ENCODE measurements at regions not wholly inside any gene's neighbourhood (a gene's known extent, or its start where the extent isn't known, plus 50 kb on each side); places are given as distances from the start of the nearest gene placed in this dataset.
"Not testable (repeated sequence)": the region's sequence is repeated elsewhere in the genome, so short reads cannot be mapped to it uniquely, and the experiment has no call there.

DNA sequence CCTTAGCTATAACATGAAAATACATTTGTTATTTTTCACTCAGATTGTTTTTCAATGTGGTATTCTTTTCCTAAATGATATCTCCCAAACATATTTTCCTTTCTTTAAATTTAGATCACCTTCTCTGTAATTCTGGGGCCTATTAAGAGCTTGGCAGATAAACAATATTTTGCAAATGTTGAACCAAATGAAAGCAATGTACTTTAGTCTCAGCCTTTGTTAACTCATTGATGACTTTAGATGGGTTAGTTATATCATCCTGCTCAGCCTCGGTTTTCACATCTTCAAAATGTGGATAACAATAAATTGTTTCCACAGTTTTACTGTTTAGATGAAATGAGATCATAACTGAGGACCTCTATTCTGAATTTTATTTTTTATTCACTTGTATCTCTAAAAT, 1205.2 kb downstream of the SUCLG1 start:
- no peak for DNase-seq (ENCODE audit: low read depth)

DNA sequence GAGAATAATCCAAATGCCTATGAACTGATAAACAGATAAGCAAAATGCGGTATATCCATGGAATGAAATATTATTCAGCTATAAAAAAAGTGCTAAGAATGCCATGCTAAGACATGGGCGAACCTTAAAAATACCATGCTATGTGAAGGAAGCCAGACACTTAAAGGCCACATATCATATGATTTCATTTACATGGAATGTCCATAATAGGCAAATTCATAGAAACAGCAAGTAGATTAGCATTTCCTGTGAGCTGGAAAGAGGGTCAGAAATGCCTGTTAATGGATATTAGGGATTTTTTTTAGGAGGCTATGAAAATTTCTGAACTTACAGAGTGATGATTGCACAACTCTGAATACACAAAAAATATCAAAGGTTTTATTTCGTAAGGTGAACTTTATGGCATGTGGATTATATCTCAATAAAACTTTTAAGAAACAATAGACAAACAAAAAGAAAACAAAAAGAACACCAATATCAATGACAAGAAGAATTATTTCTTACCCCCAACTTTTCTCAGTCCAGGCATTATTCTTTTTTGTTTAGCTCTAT, 1207.7 kb downstream of the SUCLG1 start:
- no peak for DNase-seq (ENCODE audit: low read depth)

DNA sequence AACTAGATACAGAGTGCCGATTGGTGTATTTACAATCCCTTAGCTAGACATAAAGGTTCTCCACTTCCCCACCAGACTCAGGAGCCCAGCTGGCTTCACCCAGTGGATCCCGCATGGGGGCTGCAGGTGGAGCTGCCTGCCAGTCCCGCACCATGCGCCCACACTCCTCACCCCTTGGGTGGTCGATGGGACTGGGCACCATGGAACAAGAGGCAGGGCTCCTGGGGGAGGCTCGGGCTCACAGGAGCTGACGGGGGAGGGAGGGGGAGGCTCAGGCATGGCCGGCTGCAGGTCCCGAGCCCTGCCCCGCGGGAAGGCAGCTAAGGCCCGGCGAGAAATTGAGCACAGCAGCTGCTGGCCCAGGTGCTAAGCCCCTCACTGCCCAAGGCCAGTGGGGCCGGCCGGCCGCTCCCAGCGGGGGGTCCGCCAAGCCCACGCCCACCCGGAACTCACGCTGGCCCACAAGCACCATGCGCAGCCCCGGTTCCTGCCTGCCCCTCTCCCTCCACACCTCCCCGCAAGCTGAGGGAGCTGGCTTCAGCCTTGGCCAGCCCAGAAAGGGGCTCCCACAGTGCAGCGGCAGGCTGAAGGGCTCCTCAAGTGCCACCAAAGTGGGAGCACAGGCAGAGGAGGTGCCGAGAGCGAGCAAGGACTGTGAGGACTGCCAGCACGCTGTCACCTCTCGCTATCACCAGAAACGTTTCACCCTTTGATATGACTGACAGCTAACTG, 1213.1 kb downstream of the SUCLG1 start:
- DNase-seq (ENCODE audit: low read depth) = not testable (repeated sequence)

DNA sequence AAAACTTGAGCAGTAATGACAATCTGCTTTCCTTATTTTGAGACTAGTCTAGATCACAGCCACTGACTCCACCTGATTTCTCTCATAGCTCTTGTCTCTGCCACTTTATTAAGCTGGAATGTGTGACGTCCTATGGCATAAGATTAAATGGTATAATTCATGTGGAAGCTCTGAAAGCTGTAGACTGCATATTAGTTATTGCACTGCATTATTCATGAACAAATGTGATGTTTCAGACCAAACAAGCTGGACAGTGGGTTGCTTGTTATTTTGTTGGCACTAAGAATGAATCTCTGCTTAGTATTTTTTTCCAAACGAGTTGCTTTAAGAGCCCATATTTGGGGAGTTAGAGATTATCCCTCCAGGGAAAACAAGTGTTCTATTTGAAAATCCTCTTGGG, 1218.5 kb downstream of the SUCLG1 start:
- DNase-seq (ENCODE audit: low read depth) = no peak

DNA sequence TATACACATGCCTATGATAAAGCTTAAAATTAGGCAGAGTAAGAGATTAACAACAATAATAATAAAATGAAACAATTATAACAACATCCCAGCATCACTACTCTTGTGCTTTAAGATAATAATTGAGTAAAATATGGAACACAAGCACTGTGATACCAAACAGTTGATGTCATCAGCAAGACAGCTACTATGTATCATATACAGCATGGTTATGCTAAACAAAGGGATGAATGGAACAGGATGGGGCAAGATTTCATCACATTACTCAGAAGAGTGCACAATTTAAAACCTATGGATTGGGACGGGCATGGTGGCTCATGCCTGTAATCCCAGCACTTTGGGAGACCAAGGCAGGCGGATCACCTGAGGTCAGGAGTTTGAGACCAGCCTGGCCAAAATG, 1221.0 kb downstream of the SUCLG1 start:
- no peak for DNase-seq (ENCODE audit: low read depth)

DNA sequence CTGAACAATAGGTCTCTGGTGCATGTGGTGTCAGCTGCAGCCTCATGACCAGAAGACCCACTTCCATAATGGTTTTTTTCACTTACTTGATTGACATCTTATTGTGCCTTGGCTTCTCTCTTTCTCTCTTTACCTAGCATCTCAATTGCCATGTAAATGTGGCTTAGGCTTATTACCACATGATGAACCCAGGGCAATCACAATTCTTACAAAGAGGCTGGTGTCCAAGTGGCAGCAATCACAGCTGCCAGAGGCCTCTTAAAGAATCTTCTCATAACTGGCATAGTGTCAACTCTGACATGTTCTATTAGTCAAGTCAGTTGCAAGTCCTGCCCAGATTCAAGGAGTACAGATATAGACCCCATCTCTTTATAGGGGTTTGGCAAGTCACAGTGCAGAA, 1224.8 kb downstream of the SUCLG1 start:
- no peak for DNase-seq (ENCODE audit: low read depth)

DNA sequence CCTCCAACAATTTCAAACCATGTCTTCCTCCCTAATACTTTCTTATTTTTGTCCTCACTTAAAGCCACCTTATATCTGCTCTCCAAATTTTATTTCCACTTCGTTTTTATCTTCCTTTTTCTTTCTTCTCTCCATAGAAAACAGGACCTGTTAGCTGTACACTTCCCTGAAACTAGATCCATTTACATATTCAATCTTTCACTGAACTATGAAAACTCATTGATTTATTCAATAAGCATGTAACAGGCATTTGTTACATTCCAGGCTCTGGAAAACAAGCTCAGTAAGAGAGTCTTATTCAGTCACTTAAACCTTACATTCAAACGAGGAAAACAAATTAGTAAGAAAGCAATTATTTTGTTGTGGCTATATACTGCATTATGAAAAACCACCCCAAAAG, 1225.3 kb downstream of the SUCLG1 start:
- no peak for DNase-seq (ENCODE audit: low read depth)

DNA sequence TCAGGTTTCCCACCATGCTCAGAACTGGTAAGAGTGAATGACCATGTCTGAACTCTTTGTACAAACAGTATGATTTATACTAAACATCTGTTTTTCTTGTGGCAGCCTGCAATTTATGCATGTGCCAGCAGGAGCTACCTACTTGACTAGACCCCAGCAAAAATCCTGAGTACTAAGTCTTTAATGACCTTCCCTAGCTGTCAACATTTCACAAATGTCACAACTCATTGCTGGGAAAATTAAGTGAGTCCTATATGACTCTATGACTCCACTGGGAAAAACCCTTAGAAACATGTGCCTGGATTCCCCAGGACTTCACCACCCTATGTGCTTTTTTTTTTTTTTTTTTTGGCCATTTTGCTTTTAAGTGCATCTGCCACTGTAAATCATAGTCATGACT, 1225.8 kb downstream of the SUCLG1 start:
- no peak for DNase-seq (ENCODE audit: low read depth)

DNA sequence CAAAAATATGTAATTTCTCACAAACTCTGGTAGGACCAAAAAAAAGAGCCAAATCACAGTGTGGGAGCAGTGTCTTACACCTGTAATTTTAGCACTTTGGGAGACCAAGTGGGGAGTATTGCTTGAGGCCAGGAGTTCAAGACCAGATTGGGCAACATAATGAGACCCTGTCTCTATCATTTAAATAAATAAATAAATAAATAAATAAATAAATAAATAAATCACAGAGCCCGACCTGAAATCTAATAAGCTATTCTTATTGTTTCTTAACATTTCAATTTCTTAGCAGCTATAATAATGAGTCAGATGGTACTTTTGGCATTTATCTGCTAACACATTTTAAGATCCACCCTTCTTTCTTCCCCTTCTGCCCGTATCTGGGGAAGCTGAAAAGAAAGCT, 1229.6 kb downstream of the SUCLG1 start:
- DNase-seq (ENCODE audit: low read depth) = no peak

DNA sequence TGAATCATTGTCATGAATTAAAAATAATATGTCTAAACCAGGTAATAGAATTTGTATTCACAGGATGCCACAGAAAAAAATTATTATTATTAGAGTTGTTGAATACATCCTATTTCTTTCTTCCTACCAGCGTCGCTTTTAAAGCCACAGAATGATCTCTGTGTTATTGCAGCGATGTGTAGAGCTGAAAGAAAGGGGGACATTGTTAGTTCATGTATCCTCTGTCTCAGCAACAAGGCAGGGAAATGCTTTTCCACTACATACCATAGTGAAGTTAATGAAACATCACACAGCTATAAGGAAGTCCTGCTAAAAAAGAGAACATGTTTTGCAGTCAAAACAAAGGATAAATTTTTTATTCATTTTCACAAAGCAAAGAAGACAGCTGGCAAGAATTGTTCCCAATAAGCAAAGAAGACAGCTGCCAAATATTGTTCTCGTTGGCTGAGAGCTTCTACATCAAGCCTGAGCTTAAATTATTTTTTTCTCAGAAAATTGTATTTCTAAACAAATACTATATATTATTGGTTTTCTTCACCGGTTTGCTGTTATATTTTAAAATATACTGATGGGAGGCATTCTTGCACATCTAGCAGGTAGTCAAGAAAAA, 1234.4 kb downstream of the SUCLG1 start:
- no peak for DNase-seq (ENCODE audit: low read depth)

DNA sequence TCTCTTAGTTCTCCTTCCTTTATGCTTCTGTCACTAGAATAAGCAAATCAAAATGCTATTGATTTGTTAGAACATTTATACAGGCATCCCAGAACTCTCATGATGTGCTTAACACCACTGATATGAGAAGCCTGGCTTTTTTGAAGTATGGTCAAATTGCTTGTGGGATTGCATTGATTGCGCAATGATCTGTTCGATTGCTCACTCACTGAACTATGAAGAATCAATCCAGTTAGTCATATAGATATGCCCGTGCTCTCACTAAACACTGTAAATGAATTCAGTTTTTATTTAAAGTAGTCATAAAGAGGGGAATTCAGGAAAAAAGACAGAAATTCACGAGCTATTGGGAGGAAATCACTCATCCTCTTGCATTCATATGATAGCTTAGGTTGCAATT, 1237.8 kb downstream of the SUCLG1 start:
- DNase-seq (ENCODE audit: low read depth) = no peak

DNA sequence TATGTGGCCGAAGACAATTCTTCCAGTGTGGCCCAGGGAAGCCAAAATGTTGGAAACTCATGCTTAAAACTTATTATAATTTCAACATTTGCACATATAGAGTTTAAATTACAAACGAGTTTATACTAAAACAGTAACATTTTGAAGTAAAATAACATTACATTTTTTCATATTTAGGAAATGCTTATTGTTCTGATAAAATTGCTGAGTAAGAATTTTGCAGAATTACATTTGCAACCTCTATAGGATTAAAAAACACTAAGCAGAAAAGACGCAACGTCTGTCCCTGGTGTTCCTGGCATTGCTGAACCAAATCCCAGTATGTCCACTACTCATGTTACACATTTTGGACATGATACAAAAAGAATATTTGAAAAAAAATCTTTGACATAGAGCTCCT, 1241.2 kb downstream of the SUCLG1 start:
- no peak for DNase-seq (ENCODE audit: low read depth)

DNA sequence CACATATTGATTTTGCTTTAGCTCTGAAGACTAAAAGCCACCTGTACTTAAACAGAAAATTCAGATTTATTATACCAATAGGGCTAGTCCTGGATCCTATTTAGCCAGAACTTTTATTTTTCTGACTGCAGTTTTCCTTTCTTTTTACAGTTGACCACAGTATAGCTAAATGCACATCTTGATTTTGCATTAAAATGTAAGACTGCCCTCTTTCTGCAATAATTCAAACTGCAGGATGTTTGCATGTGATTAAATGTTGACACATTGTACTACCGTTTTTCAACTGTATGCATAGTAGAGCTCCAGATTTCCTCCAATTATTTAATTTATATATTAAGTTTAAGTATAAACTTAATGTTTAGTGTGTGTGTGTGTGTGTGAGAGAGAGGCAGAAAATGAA, 1262.9 kb downstream of the SUCLG1 start:
- peak; percentile 26 for DNase-seq (ENCODE audit: low read depth)

DNA sequence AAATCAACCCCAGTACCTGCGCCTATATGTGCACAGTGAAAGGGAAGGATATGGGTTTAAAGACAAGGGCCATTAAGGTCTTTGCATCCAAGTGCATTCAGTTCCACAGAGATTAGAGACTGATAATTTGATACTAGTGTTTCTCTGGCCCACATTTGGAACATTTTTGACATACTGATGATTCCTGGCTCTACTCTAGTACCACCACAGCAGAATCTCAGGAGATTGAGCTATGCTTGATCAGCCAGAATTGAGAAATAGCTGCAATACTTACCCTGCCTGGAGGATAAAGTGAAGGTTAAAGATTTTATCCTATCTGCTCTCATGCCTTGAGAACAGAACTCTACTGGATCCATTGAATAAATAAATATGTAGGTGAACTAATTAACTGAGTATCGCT, 1267.8 kb downstream of the SUCLG1 start:
- no peak for DNase-seq (ENCODE audit: low read depth)

DNA sequence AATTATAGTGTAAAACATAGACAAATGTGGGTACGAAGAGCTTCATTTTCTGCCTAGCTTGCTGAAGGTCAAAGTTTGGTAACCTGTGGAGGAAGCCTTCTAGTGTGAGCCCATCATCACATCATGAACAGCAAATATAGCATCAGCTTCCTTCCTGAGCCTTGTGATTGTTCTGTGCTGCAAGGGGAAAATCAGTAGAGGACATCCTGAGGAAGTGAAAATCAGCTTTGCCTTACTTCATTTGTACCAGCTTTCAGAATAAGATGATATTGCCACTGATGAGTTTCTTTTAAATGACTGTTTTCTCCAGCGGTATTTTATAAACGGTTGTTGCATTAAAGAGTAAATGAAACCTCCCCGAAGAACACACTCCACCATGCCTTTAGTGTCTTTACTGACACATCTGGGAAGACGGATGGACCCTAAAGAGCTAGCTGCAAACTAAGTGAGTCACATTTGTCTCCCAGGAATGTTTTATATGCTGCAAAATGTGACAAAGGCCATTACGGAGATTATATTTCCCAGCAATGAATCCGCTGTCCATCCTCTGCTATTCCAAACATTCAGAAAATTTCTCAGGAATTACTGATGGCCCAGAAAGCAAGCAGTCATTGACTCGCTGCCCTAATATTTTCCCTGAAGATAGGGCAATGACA, 1272.8 kb downstream of the SUCLG1 start:
- DNase-seq (ENCODE audit: low read depth) = no peak

DNA sequence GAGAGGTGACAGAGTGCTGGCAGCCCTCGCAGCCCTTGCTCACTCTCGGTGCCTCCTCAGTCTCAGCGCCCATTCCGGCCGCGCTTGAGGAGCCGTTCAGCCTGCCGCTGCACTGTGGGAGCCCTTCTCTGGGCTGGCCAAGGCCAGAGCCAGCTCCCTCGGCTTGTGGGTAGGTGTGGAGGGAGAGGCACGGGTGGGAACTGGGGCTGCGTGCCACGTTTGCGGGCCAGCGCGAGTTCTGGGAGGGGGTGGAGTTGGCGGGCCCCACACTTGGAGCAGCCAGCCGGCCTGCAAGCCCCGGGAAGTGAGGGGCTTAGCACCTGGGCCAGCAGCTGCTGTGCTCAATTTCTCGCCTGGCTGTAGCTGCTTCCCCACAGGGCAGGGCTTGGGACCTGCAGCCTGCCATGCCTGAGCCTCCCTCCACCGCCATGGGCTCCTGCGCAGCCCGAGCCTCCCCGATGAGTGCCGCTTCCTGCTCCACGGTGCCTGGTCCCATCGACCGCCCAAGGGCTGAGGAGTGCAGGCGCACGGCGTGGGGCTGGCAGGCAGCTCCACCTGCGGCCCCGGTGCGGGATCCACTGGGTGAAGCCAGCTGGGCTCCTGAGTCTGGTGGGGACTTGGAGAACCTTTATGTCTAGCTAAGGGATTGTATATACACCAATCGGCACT, 1278.1 kb downstream of the SUCLG1 start:
- DNase-seq (ENCODE audit: low read depth) = not testable (repeated sequence)

DNA sequence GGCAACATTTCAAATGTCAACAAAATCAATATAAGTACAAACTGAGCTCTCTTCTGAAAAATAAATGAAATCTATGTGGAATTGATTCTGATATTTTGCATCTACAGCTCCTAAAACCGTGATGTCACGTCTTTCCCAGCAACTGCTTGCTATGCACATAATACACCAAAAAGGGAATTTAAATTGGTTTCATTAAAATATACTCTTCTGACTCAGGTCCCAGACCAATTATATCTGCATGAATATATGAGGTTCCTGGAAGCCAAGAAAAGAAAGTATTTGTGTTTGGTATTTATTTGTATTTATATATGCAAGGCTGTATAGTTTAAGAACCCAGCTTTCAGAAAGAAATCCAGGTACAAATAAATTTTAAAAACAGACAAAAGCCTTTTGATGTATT, 1282.5 kb downstream of the SUCLG1 start:
- DNase-seq (ENCODE audit: low read depth) = no peak

DNA sequence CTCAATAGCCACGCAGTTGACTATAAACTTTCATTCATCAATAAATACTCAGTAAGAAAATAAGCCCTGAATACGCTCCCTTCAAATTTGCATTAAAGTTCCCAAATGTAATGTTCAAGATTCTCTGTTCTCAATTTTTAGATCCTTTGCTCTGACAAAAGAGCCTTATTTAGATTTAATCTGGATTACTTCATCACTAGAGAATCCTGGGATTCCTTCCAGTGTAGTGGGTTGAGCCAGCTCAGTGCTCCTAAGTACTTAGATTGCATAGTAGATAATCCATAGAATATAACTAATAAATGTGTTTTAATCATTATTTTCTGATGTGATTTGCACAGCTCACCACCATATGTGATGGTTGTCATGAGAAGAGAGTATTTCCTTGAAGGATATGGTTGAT, 1286.2 kb downstream of the SUCLG1 start:
- DNase-seq (ENCODE audit: low read depth) = no peak

DNA sequence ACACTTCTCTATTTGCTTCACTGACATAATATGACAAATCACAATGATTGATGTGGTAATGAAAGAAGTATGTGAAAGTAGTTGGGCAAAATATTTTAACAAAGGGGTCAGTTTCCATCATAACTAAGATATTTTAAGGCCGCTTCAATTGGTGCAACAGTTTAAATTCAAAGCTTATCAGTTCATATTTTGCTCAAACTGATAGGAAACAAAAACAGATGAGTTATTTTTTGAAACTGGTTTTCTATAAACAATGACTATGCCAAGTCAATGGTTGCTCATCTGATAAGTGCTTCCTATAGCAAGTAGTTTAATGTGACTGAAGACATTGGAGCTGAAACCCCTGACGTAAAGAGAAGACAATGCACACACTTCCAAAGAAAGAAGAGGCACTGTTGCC, 1290.7 kb downstream of the SUCLG1 start:
- no peak for DNase-seq (ENCODE audit: low read depth)

DNA sequence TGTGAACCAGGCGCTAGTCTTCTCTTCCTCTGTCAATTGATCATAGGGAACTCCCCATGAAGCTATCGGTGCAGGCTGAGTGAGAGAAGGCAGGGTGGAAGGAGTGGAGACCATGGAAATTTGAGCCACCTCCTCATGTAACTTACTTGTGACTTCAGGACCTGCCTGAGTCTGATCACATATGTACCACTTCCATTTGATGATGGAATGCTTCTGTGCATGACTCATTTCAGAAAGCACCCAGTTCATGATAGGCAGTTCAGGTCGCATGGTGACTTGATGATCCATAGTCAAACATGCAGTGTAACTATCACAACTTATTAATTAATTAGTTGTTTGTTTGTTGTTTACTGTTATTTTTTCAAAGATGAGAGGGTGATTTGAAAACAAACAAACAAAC, 1296.7 kb downstream of the SUCLG1 start:
- no peak for DNase-seq (ENCODE audit: low read depth)

DNA sequence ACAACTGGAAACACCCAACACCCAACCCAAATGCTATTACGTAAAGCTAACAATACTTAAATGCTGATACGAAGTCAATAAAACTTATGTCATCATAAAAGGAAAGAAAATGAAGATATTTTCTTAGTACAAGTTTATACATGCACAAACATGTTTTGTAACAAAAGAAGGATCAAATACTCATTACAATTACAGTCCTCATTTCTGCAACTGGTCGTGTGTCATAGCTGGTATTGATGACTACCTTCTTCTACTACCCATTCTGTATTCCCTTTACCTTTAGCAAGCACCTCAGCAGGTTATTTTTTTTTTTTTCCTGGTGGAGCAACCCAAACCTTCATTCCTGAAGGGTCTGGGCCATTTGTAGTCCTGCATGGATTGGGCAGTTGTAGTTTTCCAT, 1298.5 kb downstream of the SUCLG1 start:
- DNase-seq (ENCODE audit: low read depth) = no peak

DNA sequence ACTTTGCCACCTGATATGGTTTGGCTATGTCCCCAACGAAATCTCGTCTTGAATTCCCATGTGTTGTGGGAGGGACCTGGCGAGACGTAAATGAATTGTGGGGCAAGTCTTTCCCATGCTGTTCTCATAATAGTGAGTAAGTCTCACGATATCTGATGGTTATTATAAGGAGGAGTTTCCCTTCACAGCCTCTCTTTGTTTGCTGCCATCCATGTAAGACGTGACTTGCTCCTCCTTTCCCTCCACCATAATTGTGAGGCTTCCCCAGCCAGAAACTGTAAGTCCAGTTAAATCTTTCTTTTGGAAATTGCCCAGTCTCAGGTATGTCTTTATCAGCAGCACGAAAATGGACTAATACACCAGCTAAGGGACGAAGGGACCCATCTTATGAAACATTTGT, 1303.3 kb downstream of the SUCLG1 start:
- no peak for DNase-seq (ENCODE audit: low read depth)

DNA sequence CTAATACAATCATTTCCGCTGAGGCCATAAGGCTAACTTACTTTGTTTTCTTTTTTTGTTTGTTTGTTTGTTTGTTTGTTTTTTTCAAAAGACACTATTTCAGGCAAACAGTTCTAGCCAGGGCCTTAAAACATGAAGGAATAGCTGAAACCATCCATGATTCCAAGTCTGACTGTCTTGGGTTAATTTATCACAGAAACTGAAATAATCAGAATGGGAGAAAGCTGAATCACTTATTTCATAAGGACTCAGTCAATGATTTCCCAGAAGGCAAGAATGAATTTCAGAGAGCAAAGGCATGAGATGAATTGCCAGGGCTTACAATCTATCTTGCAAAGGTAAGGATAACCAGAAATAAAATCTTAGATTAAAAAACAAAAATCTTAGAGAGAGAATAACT, 1315.1 kb downstream of the SUCLG1 start:
- no peak for DNase-seq (ENCODE audit: low read depth)
